GM12878 (cell line): ENCODE measurements at regions not wholly inside any gene's neighbourhood (a gene's known extent, or its start where the extent isn't known, plus 50 kb on each side); places are given as distances from the start of the nearest gene placed in this dataset.

Source experiments
- ATAC-seq: fragments of 200-7000 bp; cut with Tn5 transposase; 3 replicates; pipeline ENCODE4 v1.9.1; 2020; ENCODE audit warnings: mild to moderate bottlenecking, moderate library complexity
- BruUV-seq: library from RNA; stranded (reverse); fragments of 400-500 nt; replicated peaks from 2 replicates; lab custom pipeline; 2021; lab: Mats Ljungman, UMichigan
- CTCF ChIA-PET: fragments of 300-600 bp; sonication (Branson Sonifier 250); formaldehyde crosslinking; extraction: SDS; loops from one replicate; lab custom pipeline; 2021; ENCODE audit warnings: inconsistent platforms; lab: Yijun Ruan, JAX
- POLR2A ChIA-PET: fragments of 350-600 bp; formaldehyde crosslinking; extraction: SDS; loops from one replicate; lab custom pipeline; 2021; ENCODE audit warnings: inconsistent platforms; lab: Charles Lee
- RAD21 ChIA-PET: fragments of 300-600 bp; sonication (Branson Sonifier 250); formaldehyde crosslinking; loops from one replicate; lab custom pipeline; 2023; ENCODE audit warnings: antibody characterized with exemption; ENCODE audit not compliant: unreplicated experiment; lab: Charles Lee
- SMC1A ChIA-PET: fragments of 300-600 bp; sonication (Branson Sonifier 250); formaldehyde crosslinking; loops from one replicate; lab custom pipeline; 2023; ENCODE audit not compliant: unreplicated experiment, uncharacterized antibody; lab: Charles Lee
- DNase-seq: peaks from one replicate; pipeline ENCODE4 v3.0.0-alpha.2; 2011; ENCODE audit warnings: low read depth, low spot score
- FAIRE-seq: peaks from 3 replicates; lab custom pipeline; 2011; peaks lifted over from hg19 to GRCh38; lab: Jason Lieb, UNC
- H2AFZ ChIP-seq: 2 replicates; pipeline ENCODE4 v1.6.0; 2011; ENCODE audit warnings: low read depth, low read length, control low read depth; ENCODE audit not compliant: control insufficient read depth
- H3K27ac ChIP-seq: 2 replicates; pipeline ENCODE4 v1.5.1; 2011; ENCODE audit warnings: control low read depth; ENCODE audit not compliant: control insufficient read depth, insufficient read depth
- H3K27me3 ChIP-seq, 2 experiments: replicated peaks in 1 of 2; 2 replicates each; pipeline versions ENCODE4 v1.6.0 to v1.6.1; 2011; ENCODE audit warnings: low read length in 1 of 2; ENCODE audit not compliant: control insufficient read depth in 2 of 2, insufficient read depth in 2 of 2
- H3K36me3 ChIP-seq, 2 experiments: 2 replicates each; pipeline ENCODE4 v1.5.1; 2011; ENCODE audit warnings: low read length in 1 of 2; ENCODE audit not compliant: control insufficient read depth in 2 of 2, insufficient read depth in 2 of 2
- H3K4me1 ChIP-seq: 2 replicates; pipeline ENCODE4 v1.6.1; 2011; ENCODE audit warnings: mild to moderate bottlenecking, low read length, moderate library complexity, mixed read lengths; ENCODE audit not compliant: control insufficient read depth, insufficient read depth
- H3K4me2 ChIP-seq: 2 replicates; pipeline ENCODE4 v1.6.0; 2011; ENCODE audit warnings: control low read depth; ENCODE audit not compliant: control insufficient read depth, insufficient read depth
- H3K4me3 ChIP-seq: fragments of 200-600 bp; sonication (generic); 2 replicates; pipeline ENCODE4 v1.5.1; 2016
- H3K79me2 ChIP-seq: 2 replicates; pipeline ENCODE4 v1.6.0; 2011; ENCODE audit warnings: low read length; ENCODE audit not compliant: control insufficient read depth, insufficient read depth
- H3K9ac ChIP-seq: 2 replicates; pipeline ENCODE4 v1.8.0; 2011; ENCODE audit warnings: low read length, control low read depth, mixed read lengths; ENCODE audit not compliant: control insufficient read depth, insufficient read depth
- H3K9me3 ChIP-seq: replicated peaks from 3 replicates; pipeline ENCODE4 v1.5.1; 2011; ENCODE audit warnings: mild to moderate bottlenecking, low read length; ENCODE audit not compliant: control insufficient read depth, insufficient read depth
- H4K20me1 ChIP-seq: 2 replicates; pipeline ENCODE4 v1.6.0; 2011; ENCODE audit not compliant: control insufficient read depth, insufficient read depth
- ATF3 ChIP-seq: IDR thresholded peaks from 2 replicates; pipeline ENCODE4 v1.6.1; 2011; ENCODE audit warnings: low read depth, mild to moderate bottlenecking, low read length, moderate library complexity, borderline replicate concordance; ENCODE audit errors: extremely low read depth
- CEBPZ ChIP-seq: fragments of 150-350 bp; IDR thresholded peaks from 2 replicates; pipeline ENCODE4 v1.6.1; 2016; ENCODE audit warnings: low read depth, low read length
- EED ChIP-seq: sonication (generic); IDR thresholded peaks from 2 replicates; pipeline ENCODE4 v1.6.1; 2016; ENCODE audit warnings: antibody characterized with exemption, low read depth
- MEF2B ChIP-seq: fragments of 450-650 bp; IDR thresholded peaks from 2 replicates; pipeline ENCODE4 v1.6.1; 2018; ENCODE audit warnings: mild to moderate bottlenecking, moderate library complexity; ENCODE audit not compliant: partially characterized antibody, poor library complexity, severe bottlenecking
- RCOR1 ChIP-seq: conservative IDR thresholded peaks from 2 replicates; pipeline ENCODE4 v1.6.1; 2012; ENCODE audit warnings: low read depth, low read length, improper control_type of control experiment
- SIX5 ChIP-seq: IDR thresholded peaks from 2 replicates; pipeline ENCODE4 v1.6.1; 2011; ENCODE audit warnings: mild to moderate bottlenecking, low read depth, low read length, moderate library complexity; ENCODE audit not compliant: severe bottlenecking
- SP1 ChIP-seq: IDR thresholded peaks from one replicate; pipeline ENCODE4 v1.6.1; 2011; ENCODE audit warnings: low read depth, low read length
- SREBF1 ChIP-seq: IDR thresholded peaks from 2 replicates; pipeline ENCODE4 v1.6.1; 2012; ENCODE audit warnings: mild to moderate bottlenecking, low read length
- USF2 ChIP-seq: IDR thresholded peaks from 2 replicates; pipeline ENCODE4 v1.6.1; 2011; ENCODE audit warnings: low read depth, low read length, improper control_type of control experiment, borderline replicate concordance
- ZBTB33 ChIP-seq: fragments of 450-650 bp; IDR thresholded peaks from 2 replicates; pipeline ENCODE4 v1.6.1; 2017; ENCODE audit warnings: mild to moderate bottlenecking
- WGBS: methylation state at CpG from one replicate; pipeline ENCODE4 v1.1.6; 2016; ENCODE audit warnings: low lambda C conversion rate; ENCODE audit not compliant: insufficient replicate concordance, insufficient coverage; ENCODE audit errors: missing lambda C conversion rate; 5-methylcytosine and 5-hydroxymethylcytosine counted together
- in situ Hi-C: fragments of 300-500 bp; cut with MboI; formaldehyde crosslinking; loops from 9 replicates; pipeline ENCODE4 v1.14.3; 2018; ENCODE audit warnings: mixed read lengths
- intact Hi-C: fragments of 100-400 bp; cut with micrococcal nuclease; formaldehyde crosslinking; loops from one replicate; pipeline ENCODE4 v1.14.2; 2022; ENCODE audit not compliant: unreplicated experiment
- TF ChIP-seq, protein P1 (sequence below): IDR thresholded peaks from 2 replicates; pipeline ENCODE4 v1.6.1; 2012; ENCODE audit warnings: low read depth, low read length, improper control_type of control experiment
- TF ChIP-seq, protein P2 (sequence below): fragments of 450-650 bp; IDR thresholded peaks from 2 replicates; pipeline ENCODE4 v1.6.1; 2017; ENCODE audit warnings: antibody characterized with exemption, mild to moderate bottlenecking, moderate library complexity

GRCh38 chr4:3623106-3623505 lies 90.9 kb upstream of the LRPAP1 start:
- H3K27ac ChIP-seq, result no peak overlapping the region
- no peak overlapping the region for H2AFZ ChIP-seq
- no peak overlapping the region for H3K4me2 ChIP-seq
- no peak overlapping the region for H3K9ac ChIP-seq
- SMC1A ChIA-PET, result no interaction called here
- CTCF ChIA-PET, result no interaction called here
- no peaks in the 10 kb centered on the region for H3K9me3 ChIP-seq
- no peaks in the 10 kb centered on the region for H3K4me1 ChIP-seq
- no peaks in the 10 kb centered on the region for H3K36me3 ChIP-seq
- in situ Hi-C loops, result no loop called here
- no peaks in the 10 kb centered on the region for H4K20me1 ChIP-seq
- WGBS, result 18% methylated on average over 7 of the region's 7 CpGs
- ATAC-seq (no peak), DNase-seq (no peak), FAIRE-seq (no peak)
- no peaks in the 10 kb centered on the region for H3K79me2 ChIP-seq
- RAD21 ChIA-PET, result no interaction called here
- H3K27me3 ChIP-seq, result no peaks in the 10 kb centered on the region; a peak in 1 of 4 replicates
- no peak for TF ChIP-seq RCOR1
- no peak for TF ChIP-seq USF2
- no peak for TF ChIP-seq ATF3
- no peak for TF ChIP-seq CEBPZ
- TF ChIP-seq SREBF1, result no peak
- TF ChIP-seq, protein P1, sequence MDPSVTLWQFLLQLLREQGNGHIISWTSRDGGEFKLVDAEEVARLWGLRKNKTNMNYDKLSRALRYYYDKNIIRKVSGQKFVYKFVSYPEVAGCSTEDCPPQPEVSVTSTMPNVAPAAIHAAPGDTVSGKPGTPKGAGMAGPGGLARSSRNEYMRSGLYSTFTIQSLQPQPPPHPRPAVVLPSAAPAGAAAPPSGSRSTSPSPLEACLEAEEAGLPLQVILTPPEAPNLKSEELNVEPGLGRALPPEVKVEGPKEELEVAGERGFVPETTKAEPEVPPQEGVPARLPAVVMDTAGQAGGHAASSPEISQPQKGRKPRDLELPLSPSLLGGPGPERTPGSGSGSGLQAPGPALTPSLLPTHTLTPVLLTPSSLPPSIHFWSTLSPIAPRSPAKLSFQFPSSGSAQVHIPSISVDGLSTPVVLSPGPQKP, result no peak
- TF ChIP-seq ZBTB33, result no peak
- TF ChIP-seq EED, result no peak
- TF ChIP-seq SP1, result no peak
- TF ChIP-seq, protein P2, sequence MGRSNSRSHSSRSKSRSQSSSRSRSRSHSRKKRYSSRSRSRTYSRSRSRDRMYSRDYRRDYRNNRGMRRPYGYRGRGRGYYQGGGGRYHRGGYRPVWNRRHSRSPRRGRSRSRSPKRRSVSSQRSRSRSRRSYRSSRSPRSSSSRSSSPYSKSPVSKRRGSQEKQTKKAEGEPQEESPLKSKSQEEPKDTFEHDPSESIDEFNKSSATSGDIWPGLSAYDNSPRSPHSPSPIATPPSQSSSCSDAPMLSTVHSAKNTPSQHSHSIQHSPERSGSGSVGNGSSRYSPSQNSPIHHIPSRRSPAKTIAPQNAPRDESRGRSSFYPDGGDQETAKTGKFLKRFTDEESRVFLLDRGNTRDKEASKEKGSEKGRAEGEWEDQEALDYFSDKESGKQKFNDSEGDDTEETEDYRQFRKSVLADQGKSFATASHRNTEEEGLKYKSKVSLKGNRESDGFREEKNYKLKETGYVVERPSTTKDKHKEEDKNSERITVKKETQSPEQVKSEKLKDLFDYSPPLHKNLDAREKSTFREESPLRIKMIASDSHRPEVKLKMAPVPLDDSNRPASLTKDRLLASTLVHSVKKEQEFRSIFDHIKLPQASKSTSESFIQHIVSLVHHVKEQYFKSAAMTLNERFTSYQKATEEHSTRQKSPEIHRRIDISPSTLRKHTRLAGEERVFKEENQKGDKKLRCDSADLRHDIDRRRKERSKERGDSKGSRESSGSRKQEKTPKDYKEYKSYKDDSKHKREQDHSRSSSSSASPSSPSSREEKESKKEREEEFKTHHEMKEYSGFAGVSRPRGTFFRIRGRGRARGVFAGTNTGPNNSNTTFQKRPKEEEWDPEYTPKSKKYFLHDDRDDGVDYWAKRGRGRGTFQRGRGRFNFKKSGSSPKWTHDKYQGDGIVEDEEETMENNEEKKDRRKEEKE, result no peak
- TF ChIP-seq MEF2B, result no peak
- no peak for TF ChIP-seq SIX5
- POLR2A ChIA-PET, result no interaction called here
- no peak overlapping the region for H3K4me3 ChIP-seq
- intact Hi-C loops, result no loop called here
- BruUV-seq, result no TSS peak
